OCI-LY7 (cell line): ENCODE measurements at regions not wholly inside any gene's neighbourhood (a gene's known extent, or its start where the extent isn't known, plus 50 kb on each side); places are given as distances from the start of the nearest gene placed in this dataset.

Source experiments
- BruUV-seq: library from RNA; stranded (reverse); fragments of 400-500 nt; replicated peaks from 2 replicates; lab custom pipeline; 2021; lab: Mats Ljungman, UMichigan
- CTCF ChIA-PET: fragments of 300-600 bp; sonication (Branson Sonifier 250); formaldehyde crosslinking; loops from one replicate; lab custom pipeline; 2022; ENCODE audit warnings: antibody characterized with exemption; ENCODE audit not compliant: unreplicated experiment; lab: Charles Lee
- POLR2A ChIA-PET: fragments of 300-600 bp; sonication (Branson Sonifier 250); formaldehyde crosslinking; loops from one replicate; lab custom pipeline; 2022; ENCODE audit warnings: antibody characterized with exemption; lab: Charles Lee
- DNase-seq: peaks from one replicate; pipeline ENCODE4 v3.0.0-alpha.2; 2015; ENCODE audit warnings: low spot score
- H2AFZ ChIP-seq: fragments of 200-600 bp; sonication (generic), shearing (Covaris generic); 2 replicates; pipeline ENCODE4 v1.6.1; 2014; ENCODE audit warnings: mild to moderate bottlenecking, antibody characterized with exemption, low read length, moderate library complexity
- H3K27ac ChIP-seq: fragments of 200-600 bp; sonication (generic); 2 replicates; pipeline ENCODE4 v1.5.1; 2014; ENCODE audit warnings: mixed run types, low read depth, mild to moderate bottlenecking, moderate library complexity, low read length, inconsistent platforms; ENCODE audit not compliant: poor library complexity, severe bottlenecking
- H3K36me3 ChIP-seq: fragments of 200-600 bp; sonication (generic); 2 replicates; pipeline ENCODE4 v1.6.1; 2014; ENCODE audit warnings: mild to moderate bottlenecking, antibody characterized with exemption, low read length, moderate library complexity, mixed read lengths; ENCODE audit not compliant: insufficient read depth
- H3K4me1 ChIP-seq: fragments of 200-600 bp; sonication (generic); 2 replicates; pipeline ENCODE4 v1.5.1; 2014; ENCODE audit warnings: mild to moderate bottlenecking, low read length; ENCODE audit not compliant: insufficient read depth, poor library complexity, severe bottlenecking
- H3K4me2 ChIP-seq: fragments of 200-600 bp; sonication (generic); 2 replicates; pipeline ENCODE4 v1.6.1; 2014; ENCODE audit warnings: mild to moderate bottlenecking, low read length
- H3K4me3 ChIP-seq: fragments of 200-600 bp; sonication (generic); 2 replicates; pipeline ENCODE4 v1.5.1; 2014; ENCODE audit warnings: mild to moderate bottlenecking, low read depth, low read length; ENCODE audit not compliant: poor library complexity, severe bottlenecking
- H3K79me2 ChIP-seq: fragments of 200-600 bp; sonication (generic); 2 replicates; pipeline ENCODE4 v1.6.1; 2016; ENCODE audit warnings: low read depth, mild to moderate bottlenecking, low read length, moderate library complexity, mixed read lengths; ENCODE audit not compliant: insufficient read depth
- H3K9me2 ChIP-seq: fragments of 200-600 bp; sonication (generic); 2 replicates; pipeline ENCODE4 v1.6.1; 2016; ENCODE audit warnings: mild to moderate bottlenecking, low read length, mixed read lengths; ENCODE audit not compliant: insufficient read depth
- H3K9me3 ChIP-seq: fragments of 200-600 bp; sonication (generic); 2 replicates; pipeline ENCODE4 v1.6.1; 2014; ENCODE audit warnings: mild to moderate bottlenecking, mixed run types, low read length, mixed read lengths
- H4K20me1 ChIP-seq: fragments of 200-600 bp; sonication (generic); 2 replicates; pipeline ENCODE4 v1.6.1; 2014; ENCODE audit warnings: mild to moderate bottlenecking, antibody characterized with exemption, low read length, moderate library complexity, mixed read lengths; ENCODE audit not compliant: insufficient read depth
- CTCF ChIP-seq: fragments of 200-600 bp; sonication (generic); conservative IDR thresholded peaks from 2 replicates; pipeline ENCODE4 v1.5.1; 2014; ENCODE audit warnings: mild to moderate bottlenecking, antibody characterized with exemption, low read length, moderate library complexity, mixed read lengths
- EZH2phosphoT487 ChIP-seq: fragments of 200-600 bp; sonication (generic); IDR thresholded peaks from 2 replicates; pipeline ENCODE4 v1.6.1; 2018; ENCODE audit warnings: low read depth, borderline replicate concordance, mild to moderate bottlenecking, mixed run types, antibody characterized with exemption, low read length, moderate library complexity, mixed read lengths
- intact Hi-C: fragments of 100-400 bp; cut with micrococcal nuclease; formaldehyde crosslinking; loops from one replicate; pipeline ENCODE4 v1.10.0; 2022; ENCODE audit not compliant: unreplicated experiment

- TF ChIP-seq EZH2phosphoT487: no peak
- no peak for TF ChIP-seq CTCF
These were observed 298.4 kb downstream of the DEPDC1B start for GRCh38 chr5:60401526-60401925.

GRCh38 chr5:60399507-60399906, 300.5 kb downstream of the DEPDC1B start:
- TF ChIP-seq CTCF (no peak), EZH2phosphoT487 (no peak)
- no TSS peak for BruUV-seq
- ChIA-PET CTCF (no interaction called here), POLR2A (no interaction called here)
- Histone ChIP-seq H3K27ac (no peak overlapping the region), H4K20me1 (no peaks in the 10 kb centered on the region), H2AFZ (no peak overlapping the region), H3K79me2 (no peaks in the 10 kb centered on the region), H3K4me1 (no peaks in the 10 kb centered on the region), H3K9me3 (no peaks in the 10 kb centered on the region), H3K4me2 (no peak overlapping the region), H3K4me3 (no peak overlapping the region), H3K9me2 (no peaks in the 10 kb centered on the region), H3K36me3 (no peaks in the 10 kb centered on the region)
- DNase-seq: no peak
- intact Hi-C loops: no loop called here

More at GRCh38 chr5:60401526-60401925, 298.4 kb downstream of the DEPDC1B start:
- Histone ChIP-seq H3K36me3 (no peaks in the 10 kb centered on the region), H2AFZ (no peak overlapping the region), H3K9me2 (no peaks in the 10 kb centered on the region), H3K4me2 (no peak overlapping the region), H3K79me2 (no peaks in the 10 kb centered on the region), H3K4me1 (no peaks in the 10 kb centered on the region), H3K9me3 (no peaks in the 10 kb centered on the region), H4K20me1 (no peaks in the 10 kb centered on the region), H3K4me3 (no peak overlapping the region), H3K27ac (no peak overlapping the region)
- CTCF ChIA-PET: no interaction called here
- no TSS peak for BruUV-seq
- no peak for DNase-seq
- intact Hi-C loops: no loop called here
- POLR2A ChIA-PET: no interaction called here

GRCh38 chr5:60395712-60396329, 304.1 kb downstream of the DEPDC1B start:
- intact Hi-C loops: no loop called here
- Histone ChIP-seq H3K79me2 (no peaks in the 10 kb centered on the region), H4K20me1 (no peaks in the 10 kb centered on the region), H2AFZ (no peak overlapping the region), H3K9me3 (no peaks in the 10 kb centered on the region), H3K4me2 (no peak overlapping the region), H3K4me3 (no peak overlapping the region), H3K36me3 (no peaks in the 10 kb centered on the region), H3K4me1 (no peaks in the 10 kb centered on the region), H3K9me2 (no peaks in the 10 kb centered on the region), H3K27ac (no peak overlapping the region)
- CTCF ChIA-PET: no interaction called here
- peak; percentile 32 for TF ChIP-seq CTCF
- TF ChIP-seq EZH2phosphoT487: no peak
- DNase-seq: no peak
- POLR2A ChIA-PET: interaction anchor here (1.1 kb wide), 1 partner anchor 40 kb away, joined by 3 read pairs; no protein-coding TSS in a partner anchor
- BruUV-seq: no TSS peak
